Erythroblast (primary cell): ENCODE measurements at regions not wholly inside any gene's neighbourhood (a gene's known extent, or its start where the extent isn't known, plus 50 kb on each side); places are given as distances from the start of the nearest gene placed in this dataset.

ENCODE experiments used
- GATA1 ChIP-seq: IDR thresholded peaks from 2 replicates; pipeline ENCODE4 v1.6.1; 2011; ENCODE audit warnings: low read depth, mild to moderate bottlenecking, control low read depth, low read length, moderate library complexity
- POLR2A ChIP-seq: IDR thresholded peaks from 2 replicates; pipeline ENCODE4 v1.6.1; 2011; ENCODE audit warnings: mild to moderate bottlenecking, low read length

- TF ChIP-seq POLR2A (no peak), GATA1 (no peak)
Observed at GRCh38 chr6:134539865-134540323, 222.0 kb upstream of the SGK1 start.
